Smooth muscle cell (in vitro differentiated cells): ENCODE measurements at regions not wholly inside any gene's neighbourhood (a gene's known extent, or its start where the extent isn't known, plus 50 kb on each side); places are given as distances from the start of the nearest gene placed in this dataset.

Source experiments
- DNase-seq: peaks from one replicate; lab custom pipeline; 2025; ENCODE audit not compliant: unreplicated experiment; lab: John Stamatoyannopoulos, UW
- H2AFZ ChIP-seq: fragments of 200-600 bp; sonication (generic); 2 replicates; pipeline ENCODE4 v1.6.0; 2016; ENCODE audit warnings: antibody characterized with exemption, low read depth, mild to moderate bottlenecking
- H3F3A ChIP-seq: fragments of 200-600 bp; sonication (generic); 2 replicates; pipeline ENCODE4 v1.6.0; 2017; ENCODE audit warnings: antibody characterized with exemption, low read depth
- H3K27ac ChIP-seq: fragments of 200-600 bp; sonication (generic); 2 replicates; pipeline ENCODE4 v1.5.1; 2016; ENCODE audit warnings: low read depth, mild to moderate bottlenecking
- H3K27me3 ChIP-seq: fragments of 200-600 bp; sonication (generic); 2 replicates; pipeline ENCODE4 v1.6.1; 2016; ENCODE audit warnings: low read depth, mild to moderate bottlenecking
- H3K36me3 ChIP-seq: fragments of 200-600 bp; sonication (generic); 2 replicates; pipeline ENCODE4 v1.5.1; 2016; ENCODE audit warnings: low read depth
- H3K4me1 ChIP-seq: fragments of 200-600 bp; sonication (generic); 2 replicates; pipeline ENCODE4 v1.5.1; 2016; ENCODE audit warnings: low read depth
- H3K4me2 ChIP-seq: fragments of 200-600 bp; sonication (generic); 2 replicates; pipeline ENCODE4 v1.6.0; 2016; ENCODE audit warnings: mild to moderate bottlenecking
- H3K4me3 ChIP-seq: fragments of 200-600 bp; sonication (generic); 2 replicates; pipeline ENCODE4 v1.5.1; 2016; ENCODE audit warnings: mild to moderate bottlenecking
- H3K79me2 ChIP-seq: fragments of 200-600 bp; sonication (generic); 2 replicates; pipeline ENCODE4 v1.6.0; 2016; ENCODE audit warnings: low read depth, mild to moderate bottlenecking
- H3K9ac ChIP-seq: fragments of 200-600 bp; sonication (generic); 2 replicates; pipeline ENCODE4 v1.6.0; 2016; ENCODE audit warnings: low read depth
- H3K9me3 ChIP-seq: fragments of 200-600 bp; sonication (generic); replicated peaks from 2 replicates; pipeline ENCODE4 v1.5.1; 2016; ENCODE audit warnings: low read depth
- H4K20me1 ChIP-seq: fragments of 200-600 bp; sonication (generic); 2 replicates; pipeline ENCODE4 v1.6.0; 2016; ENCODE audit warnings: low read depth
- CTCF ChIP-seq: fragments of 200-600 bp; sonication (generic); IDR thresholded peaks from 2 replicates; pipeline ENCODE4 v1.5.1; 2017; ENCODE audit warnings: borderline replicate concordance, mild to moderate bottlenecking, antibody characterized with exemption; ENCODE audit not compliant: insufficient read depth, poor library complexity, severe bottlenecking
- WGBS: methylation state at CpG from one replicate; pipeline ENCODE4 v1.1.7; 2016; ENCODE audit warnings: low lambda C conversion rate; 5-methylcytosine and 5-hydroxymethylcytosine counted together

- DNase-seq = no peak
- no peak for TF ChIP-seq CTCF
- WGBS = 95% methylated on average over 4 of the region's 4 CpGs
Observed at GRCh38 chr21:41606706-41607105, 98.7 kb upstream of the TMPRSS2 start.

GRCh38 chr21:41605934-41606285, 98.0 kb upstream of the TMPRSS2 start:
- no peaks in the 10 kb centered on the region for H3K27me3 ChIP-seq
- WGBS = 94% methylated on average over 10 of the region's 10 CpGs
- no peaks in the 10 kb centered on the region for H3K36me3 ChIP-seq
- H3K79me2 ChIP-seq = no peaks in the 10 kb centered on the region
- H3K27ac ChIP-seq = no peak overlapping the region
- H2AFZ ChIP-seq = no peak overlapping the region
- TF ChIP-seq CTCF = no peak
- H3K4me3 ChIP-seq = no peak overlapping the region
- H3K4me1 ChIP-seq = no peaks in the 10 kb centered on the region
- H3K9ac ChIP-seq = no peak overlapping the region
- no peaks in the 10 kb centered on the region for H4K20me1 ChIP-seq
- no peaks in the 10 kb centered on the region for H3F3A ChIP-seq
- no peak overlapping the region for H3K4me2 ChIP-seq
- no peaks in the 10 kb centered on the region for H3K9me3 ChIP-seq
- no peak for DNase-seq

More at GRCh38 chr21:41606706-41607105, 98.7 kb upstream of the TMPRSS2 start:
- Histone ChIP-seq H2AFZ (no peak overlapping the region), H3K36me3 (no peaks in the 10 kb centered on the region), H3K4me2 (no peak overlapping the region), H4K20me1 (no peaks in the 10 kb centered on the region), H3K27me3 (no peaks in the 10 kb centered on the region), H3F3A (no peaks in the 10 kb centered on the region), H3K4me3 (no peak overlapping the region), H3K9ac (no peak overlapping the region), H3K9me3 (no peaks in the 10 kb centered on the region), H3K4me1 (no peaks in the 10 kb centered on the region), H3K79me2 (no peaks in the 10 kb centered on the region), H3K27ac (no peak overlapping the region)

- no peak overlapping the region for H3K9ac ChIP-seq
- H3K4me3 ChIP-seq = no peak overlapping the region
- no peaks in the 10 kb centered on the region for H3K9me3 ChIP-seq
- H3K4me1 ChIP-seq = no peaks in the 10 kb centered on the region
- H3K36me3 ChIP-seq = no peaks in the 10 kb centered on the region
- H3K4me2 ChIP-seq = no peak overlapping the region
- no peaks in the 10 kb centered on the region for H3F3A ChIP-seq
- H3K27ac ChIP-seq = no peak overlapping the region
- no peak overlapping the region for H2AFZ ChIP-seq
- no peaks in the 10 kb centered on the region for H3K79me2 ChIP-seq
- no peak for TF ChIP-seq CTCF
- 92% methylated on average over 20 of the region's 20 CpGs for WGBS
- no peaks in the 10 kb centered on the region for H4K20me1 ChIP-seq
- no peaks in the 10 kb centered on the region for H3K27me3 ChIP-seq
- DNase-seq = no peak
Observed at GRCh38 chr21:41605178-41605933, 97.4 kb upstream of the TMPRSS2 start.

DNA sequence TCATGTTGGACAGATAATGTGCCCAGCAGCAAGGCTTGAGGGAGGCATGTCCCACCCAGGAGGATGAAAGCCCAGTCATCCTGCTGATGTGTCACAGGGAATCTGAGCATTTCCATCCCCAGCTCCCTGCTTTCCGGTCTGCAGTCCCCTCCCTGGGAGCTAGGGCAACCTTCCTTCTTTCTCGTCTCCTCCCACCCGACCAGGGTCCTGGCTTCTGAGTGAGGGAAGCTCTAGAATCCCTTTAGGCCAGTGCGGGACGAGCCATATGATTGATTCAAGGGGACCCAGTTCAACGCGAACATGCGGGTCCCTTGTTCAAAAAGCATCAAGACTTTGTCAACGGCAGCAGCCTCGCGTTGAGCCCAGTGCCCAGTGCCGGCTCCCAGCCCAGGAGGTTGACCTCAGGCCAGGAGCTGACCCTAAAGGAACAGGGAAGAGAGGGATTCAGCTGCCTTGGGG, 96.7 kb upstream of the TMPRSS2 start:
- Histone ChIP-seq H3K4me1 (no peaks in the 10 kb centered on the region), H3F3A (no peaks in the 10 kb centered on the region), H3K4me3 (no peak overlapping the region), H3K4me2 (no peak overlapping the region), H3K79me2 (no peaks in the 10 kb centered on the region), H3K27ac (no peak overlapping the region), H4K20me1 (no peaks in the 10 kb centered on the region), H3K36me3 (no peaks in the 10 kb centered on the region), H3K9ac (no peak overlapping the region), H3K9me3 (no peaks in the 10 kb centered on the region), H2AFZ (no peak overlapping the region), H3K27me3 (no peaks in the 10 kb centered on the region)
- 73% methylated on average over 12 of the region's 12 CpGs for WGBS
- no peak for DNase-seq
- TF ChIP-seq CTCF = no peak
